OCI-LY7 (cell line): ENCODE measurements at regions not wholly inside any gene's neighbourhood (a gene's known extent, or its start where the extent isn't known, plus 50 kb on each side); places are given as distances from the start of the nearest gene placed in this dataset.

Experiments
- EZH2phosphoT487 ChIP-seq: fragments of 200-600 bp; sonication (generic); IDR thresholded peaks from 2 replicates; pipeline ENCODE4 v1.6.1; 2018; ENCODE audit warnings: low read depth, borderline replicate concordance, mild to moderate bottlenecking, mixed run types, antibody characterized with exemption, low read length, moderate library complexity, mixed read lengths
- TF ChIP-seq, protein P1 (sequence below): fragments of 200-600 bp; sonication (generic); conservative IDR thresholded peaks from 2 replicates; pipeline ENCODE4 v1.5.1; 2014; ENCODE audit warnings: mild to moderate bottlenecking, antibody characterized with exemption, low read length, moderate library complexity, mixed read lengths

DNA sequence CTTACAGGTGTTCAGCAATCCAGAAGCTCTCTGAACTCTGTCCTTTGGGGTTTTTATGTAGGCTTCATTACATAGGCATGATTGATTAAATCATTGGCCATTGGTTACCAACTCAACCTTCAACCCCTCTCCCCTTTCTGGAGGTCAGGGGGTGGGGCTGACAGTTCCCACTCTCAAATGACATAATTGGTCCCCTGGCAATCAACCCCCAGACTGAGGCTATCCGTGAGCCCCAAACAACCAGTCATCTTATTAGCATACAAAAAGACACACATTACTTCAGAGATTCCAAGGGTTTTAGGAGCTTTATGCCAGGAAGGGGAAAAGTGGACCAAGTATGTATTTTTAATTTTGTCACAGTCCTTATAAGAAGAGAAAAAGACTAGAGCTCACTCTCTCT is 92.1 kb downstream of the ZNF467 start:
- TF ChIP-seq, protein P1, sequence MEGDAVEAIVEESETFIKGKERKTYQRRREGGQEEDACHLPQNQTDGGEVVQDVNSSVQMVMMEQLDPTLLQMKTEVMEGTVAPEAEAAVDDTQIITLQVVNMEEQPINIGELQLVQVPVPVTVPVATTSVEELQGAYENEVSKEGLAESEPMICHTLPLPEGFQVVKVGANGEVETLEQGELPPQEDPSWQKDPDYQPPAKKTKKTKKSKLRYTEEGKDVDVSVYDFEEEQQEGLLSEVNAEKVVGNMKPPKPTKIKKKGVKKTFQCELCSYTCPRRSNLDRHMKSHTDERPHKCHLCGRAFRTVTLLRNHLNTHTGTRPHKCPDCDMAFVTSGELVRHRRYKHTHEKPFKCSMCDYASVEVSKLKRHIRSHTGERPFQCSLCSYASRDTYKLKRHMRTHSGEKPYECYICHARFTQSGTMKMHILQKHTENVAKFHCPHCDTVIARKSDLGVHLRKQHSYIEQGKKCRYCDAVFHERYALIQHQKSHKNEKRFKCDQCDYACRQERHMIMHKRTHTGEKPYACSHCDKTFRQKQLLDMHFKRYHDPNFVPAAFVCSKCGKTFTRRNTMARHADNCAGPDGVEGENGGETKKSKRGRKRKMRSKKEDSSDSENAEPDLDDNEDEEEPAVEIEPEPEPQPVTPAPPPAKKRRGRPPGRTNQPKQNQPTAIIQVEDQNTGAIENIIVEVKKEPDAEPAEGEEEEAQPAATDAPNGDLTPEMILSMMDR: no peak
- no peak for TF ChIP-seq EZH2phosphoT487
